Calu3 (cell line): ENCODE measurements at regions not wholly inside any gene's neighbourhood (a gene's known extent, or its start where the extent isn't known, plus 50 kb on each side); places are given as distances from the start of the nearest gene placed in this dataset.

Experiments used
- BruUV-seq: library from RNA; stranded (reverse); fragments of 400-500 nt; replicated peaks from 2 replicates; lab custom pipeline; 2021; lab: Mats Ljungman, UMichigan
- CTCF ChIA-PET: fragments of 300-600 bp; sonication (Branson Sonifier 250); formaldehyde crosslinking; loops from one replicate; lab custom pipeline; 2022; ENCODE audit warnings: antibody characterized with exemption; lab: Charles Lee
- DNase-seq: peaks from one replicate; pipeline ENCODE4 v3.0.0; 2022
- H3K27ac Mint-ChIP-seq: one replicate; pipeline ENCODE4 v1.8.0; 2022; ENCODE audit warnings: mixed read lengths; ENCODE audit not compliant: unreplicated experiment
- H3K27me3 Mint-ChIP-seq: one replicate; pipeline ENCODE4 v1.8.0; 2022; ENCODE audit warnings: mixed read lengths; ENCODE audit not compliant: unreplicated experiment
- H3K36me3 Mint-ChIP-seq: one replicate; pipeline ENCODE4 v1.8.0; 2022; ENCODE audit warnings: mild to moderate bottlenecking, moderate library complexity, mixed read lengths; ENCODE audit not compliant: insufficient read depth, unreplicated experiment
- H3K4me1 Mint-ChIP-seq: one replicate; pipeline ENCODE4 v1.8.0; 2022; ENCODE audit warnings: mild to moderate bottlenecking, low read depth, mixed read lengths; ENCODE audit not compliant: unreplicated experiment
- H3K4me3 Mint-ChIP-seq: one replicate; pipeline ENCODE4 v1.8.0; 2022; ENCODE audit warnings: mild to moderate bottlenecking, low read depth, moderate library complexity, mixed read lengths; ENCODE audit not compliant: unreplicated experiment
- H3K9me3 Mint-ChIP-seq: one replicate; pipeline ENCODE4 v1.8.0; 2022; ENCODE audit warnings: low read depth, mixed read lengths; ENCODE audit not compliant: unreplicated experiment
- intact Hi-C: fragments of 100-400 bp; cut with micrococcal nuclease; formaldehyde crosslinking; loops from one replicate; pipeline ENCODE4 v1.10.0; 2022; ENCODE audit not compliant: unreplicated experiment
- TF ChIP-seq, protein P1 (sequence below): fragments of 200-600 bp; IDR thresholded peaks from one replicate; pipeline ENCODE4 v1.8.0; 2022; ENCODE audit warnings: antibody characterized with exemption; ENCODE audit not compliant: unreplicated experiment

DNA sequence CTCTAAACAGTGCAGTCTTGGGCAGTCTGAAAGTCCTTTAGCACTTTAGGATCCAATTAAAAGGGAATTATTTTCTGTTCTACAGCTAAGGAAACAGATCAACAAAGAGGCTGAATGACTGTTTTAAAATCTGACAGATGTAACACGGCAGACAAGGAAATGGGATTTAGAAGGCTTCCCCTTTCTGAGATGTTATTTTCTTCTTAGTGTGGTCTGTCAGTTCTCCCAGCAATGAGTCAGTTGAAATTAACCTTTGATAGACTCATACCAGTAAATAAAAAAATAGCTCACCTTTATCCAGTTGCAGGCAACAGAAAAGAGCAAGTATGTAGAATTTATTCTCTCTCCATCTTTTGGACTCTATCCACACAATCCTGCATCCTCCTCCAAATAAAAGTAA, 98.1 kb downstream of the NEDD1 start:
- Mint-ChIP-seq H3K9me3 (peaks cover 3% of the 10 kb centered on the region), H3K4me1 (no peaks in the 10 kb centered on the region), H3K36me3 (no peaks in the 10 kb centered on the region), H3K27ac (no peak overlapping the region), H3K27me3 (peaks cover 70% of the 10 kb centered on the region), H3K4me3 (no peak overlapping the region)
- CTCF ChIA-PET: interaction anchor here (0.7 kb wide), 1 partner anchor 1183 kb away, joined by 3 read pairs; no protein-coding TSS in a partner anchor
- TF ChIP-seq, protein P1, sequence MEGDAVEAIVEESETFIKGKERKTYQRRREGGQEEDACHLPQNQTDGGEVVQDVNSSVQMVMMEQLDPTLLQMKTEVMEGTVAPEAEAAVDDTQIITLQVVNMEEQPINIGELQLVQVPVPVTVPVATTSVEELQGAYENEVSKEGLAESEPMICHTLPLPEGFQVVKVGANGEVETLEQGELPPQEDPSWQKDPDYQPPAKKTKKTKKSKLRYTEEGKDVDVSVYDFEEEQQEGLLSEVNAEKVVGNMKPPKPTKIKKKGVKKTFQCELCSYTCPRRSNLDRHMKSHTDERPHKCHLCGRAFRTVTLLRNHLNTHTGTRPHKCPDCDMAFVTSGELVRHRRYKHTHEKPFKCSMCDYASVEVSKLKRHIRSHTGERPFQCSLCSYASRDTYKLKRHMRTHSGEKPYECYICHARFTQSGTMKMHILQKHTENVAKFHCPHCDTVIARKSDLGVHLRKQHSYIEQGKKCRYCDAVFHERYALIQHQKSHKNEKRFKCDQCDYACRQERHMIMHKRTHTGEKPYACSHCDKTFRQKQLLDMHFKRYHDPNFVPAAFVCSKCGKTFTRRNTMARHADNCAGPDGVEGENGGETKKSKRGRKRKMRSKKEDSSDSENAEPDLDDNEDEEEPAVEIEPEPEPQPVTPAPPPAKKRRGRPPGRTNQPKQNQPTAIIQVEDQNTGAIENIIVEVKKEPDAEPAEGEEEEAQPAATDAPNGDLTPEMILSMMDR: no peak
- intact Hi-C loops: no loop called here
- DNase-seq: no peak
- BruUV-seq: no TSS peak

DNA sequence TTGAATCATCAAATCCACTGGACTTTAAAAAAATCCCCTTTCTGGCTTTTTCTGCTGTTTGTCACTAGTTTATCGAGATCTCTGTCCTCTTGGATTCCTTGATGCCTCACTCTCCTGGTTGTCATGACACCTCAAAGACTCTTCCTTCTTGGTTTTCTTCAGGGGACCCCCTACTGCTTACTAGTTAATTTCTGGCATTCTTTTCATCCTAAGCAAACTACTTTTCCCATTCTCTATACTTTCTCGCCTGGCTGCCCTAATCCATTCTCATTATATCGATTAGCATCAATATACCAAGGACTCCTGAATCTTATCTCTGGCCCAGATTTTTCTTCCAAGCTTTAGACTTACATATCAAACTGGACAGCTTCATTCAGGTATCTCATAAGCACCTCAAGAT, 98.6 kb downstream of the NEDD1 start:
- Mint-ChIP-seq H3K36me3 (no peaks in the 10 kb centered on the region), H3K9me3 (peaks cover 3% of the 10 kb centered on the region), H3K4me1 (no peaks in the 10 kb centered on the region), H3K4me3 (no peak overlapping the region), H3K27ac (no peak overlapping the region), H3K27me3 (peaks cover 75% of the 10 kb centered on the region)
- no peak for DNase-seq
- intact Hi-C loops: no loop called here
- TF ChIP-seq, protein P1: no peak
- CTCF ChIA-PET: interaction anchor here (0.7 kb wide), 1 partner anchor 1183 kb away, joined by 3 read pairs; no protein-coding TSS in a partner anchor
- no TSS peak for BruUV-seq

DNA sequence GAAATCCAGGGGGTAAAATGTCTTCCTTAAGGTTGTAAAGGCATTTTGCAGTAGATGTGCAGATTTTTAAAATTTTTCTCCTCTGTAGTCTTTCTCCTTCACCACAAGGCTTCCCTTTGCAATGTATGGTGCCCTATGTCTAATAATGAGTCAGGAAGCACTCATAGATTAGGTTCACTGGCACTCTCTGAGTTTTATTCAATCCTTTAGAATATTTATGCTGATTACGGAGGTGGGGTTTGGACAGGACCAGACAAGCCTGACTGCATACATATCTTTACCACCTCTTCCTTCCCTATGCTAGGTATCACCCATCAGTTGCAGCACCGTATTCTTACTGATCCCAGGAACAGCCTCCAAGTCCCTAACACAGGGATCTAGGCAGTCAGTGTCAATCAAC, 99.5 kb downstream of the NEDD1 start:
- peaks cover 77% of the 10 kb centered on the region for H3K27me3 Mint-ChIP-seq
- H3K9me3 Mint-ChIP-seq: peaks cover 3% of the 10 kb centered on the region
- intact Hi-C loops: no loop called here
- CTCF ChIA-PET: no interaction called here
- no peaks in the 10 kb centered on the region for H3K36me3 Mint-ChIP-seq
- no peak overlapping the region for H3K4me3 Mint-ChIP-seq
- H3K27ac Mint-ChIP-seq: no peak overlapping the region
- DNase-seq: no peak
- TF ChIP-seq, protein P1: no peak
- no TSS peak for BruUV-seq
- H3K4me1 Mint-ChIP-seq: no peaks in the 10 kb centered on the region

DNA sequence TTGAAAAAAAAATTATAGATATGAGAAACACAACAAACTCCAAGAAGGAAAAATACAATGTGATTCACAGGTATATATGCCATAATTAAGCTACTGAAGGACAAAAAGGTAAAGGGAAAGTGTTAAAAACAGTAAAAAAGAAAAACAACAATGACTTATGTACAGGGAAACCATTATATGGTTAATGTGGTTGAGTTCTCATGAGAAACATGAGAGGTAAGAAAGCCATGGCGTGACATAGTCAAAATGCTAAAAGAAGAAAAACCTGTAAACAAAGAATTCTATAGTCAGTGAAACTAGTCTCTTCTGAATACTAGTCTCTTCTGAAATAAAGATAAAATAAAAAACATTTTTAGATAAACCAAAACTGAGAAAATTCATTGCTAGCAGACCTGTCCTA, 109.1 kb downstream of the NEDD1 start:
- no peak overlapping the region for H3K27ac Mint-ChIP-seq
- CTCF ChIA-PET: no interaction called here
- no peak overlapping the region for H3K4me3 Mint-ChIP-seq
- no peaks in the 10 kb centered on the region for H3K27me3 Mint-ChIP-seq
- intact Hi-C loops: no loop called here
- no TSS peak for BruUV-seq
- no peak for DNase-seq
- no peaks in the 10 kb centered on the region for H3K36me3 Mint-ChIP-seq
- H3K9me3 Mint-ChIP-seq: peaks cover 6% of the 10 kb centered on the region
- TF ChIP-seq, protein P1: no peak
- no peaks in the 10 kb centered on the region for H3K4me1 Mint-ChIP-seq
